Loucy (cell line): ENCODE measurements at regions not wholly inside any gene's neighbourhood (a gene's known extent, or its start where the extent isn't known, plus 50 kb on each side); places are given as distances from the start of the nearest gene placed in this dataset.

Experiments
- H2AFZ ChIP-seq: fragments of 200-600 bp; sonication (generic); 2 replicates; pipeline ENCODE4 v1.6.0; 2016; ENCODE audit warnings: antibody characterized with exemption, mild to moderate bottlenecking, low read length, moderate library complexity
- H3F3A ChIP-seq: fragments of 200-600 bp; 2 replicates; pipeline ENCODE4 v1.6.0; 2016; ENCODE audit warnings: antibody characterized with exemption, low read depth, mild to moderate bottlenecking
- H3K27me3 ChIP-seq: fragments of 200-600 bp; sonication (generic); 2 replicates; pipeline ENCODE4 v1.6.1; 2014; ENCODE audit warnings: low read length, mild to moderate bottlenecking; ENCODE audit not compliant: insufficient read depth, poor library complexity, severe bottlenecking
- H3K36me3 ChIP-seq: fragments of 200-600 bp; sonication (generic); 2 replicates; pipeline ENCODE4 v1.6.1; 2016; ENCODE audit warnings: low read length; ENCODE audit not compliant: insufficient read depth
- H3K4me1 ChIP-seq: fragments of 200-600 bp; sonication (generic); 2 replicates; pipeline ENCODE4 v1.5.1; 2014; ENCODE audit warnings: low read length, mild to moderate bottlenecking; ENCODE audit not compliant: insufficient read depth, poor library complexity, severe bottlenecking
- H3K4me2 ChIP-seq: fragments of 200-600 bp; sonication (generic); 2 replicates; pipeline ENCODE4 v1.6.0; 2014; ENCODE audit warnings: antibody characterized with exemption, low read length, low read depth, mild to moderate bottlenecking; ENCODE audit not compliant: poor library complexity, severe bottlenecking
- H3K4me3 ChIP-seq: fragments of 200-600 bp; sonication (generic); 2 replicates; pipeline ENCODE4 v1.5.1; 2014; ENCODE audit warnings: low read length, mild to moderate bottlenecking, mixed read lengths; ENCODE audit not compliant: poor library complexity, severe bottlenecking
- H3K79me2 ChIP-seq: fragments of 200-600 bp; sonication (generic); 2 replicates; pipeline ENCODE4 v1.6.1; 2014; ENCODE audit warnings: low read length; ENCODE audit not compliant: insufficient read depth
- H3K9ac ChIP-seq: fragments of 200-600 bp; sonication (generic); 2 replicates; pipeline ENCODE4 v1.6.0; 2014; ENCODE audit warnings: mild to moderate bottlenecking, low read depth, low read length, moderate library complexity; ENCODE audit not compliant: poor library complexity, severe bottlenecking
- H3K9me2 ChIP-seq: fragments of 200-600 bp; sonication (generic); replicated peaks from 2 replicates; pipeline ENCODE4 v1.6.1; 2016; ENCODE audit warnings: low read depth, low read length, mixed read lengths
- H3K9me3 ChIP-seq: fragments of 200-600 bp; sonication (generic); 2 replicates; pipeline ENCODE4 v1.6.1; 2014; ENCODE audit warnings: mild to moderate bottlenecking, antibody characterized with exemption, low read length, low read depth; ENCODE audit not compliant: insufficient read depth
- H4K20me1 ChIP-seq: fragments of 200-600 bp; sonication (generic); 2 replicates; pipeline ENCODE4 v1.6.0; 2014; ENCODE audit warnings: antibody characterized with exemption, low read length, mild to moderate bottlenecking; ENCODE audit not compliant: insufficient read depth, poor library complexity, severe bottlenecking
- CTCF ChIP-seq: fragments of 200-600 bp; sonication (generic); conservative IDR thresholded peaks from 2 replicates; pipeline ENCODE4 v1.5.1; 2014; ENCODE audit warnings: mild to moderate bottlenecking, antibody characterized with exemption, low read length
- EZH2phosphoT487 ChIP-seq: fragments of 200-600 bp; IDR thresholded peaks from 2 replicates; pipeline ENCODE4 v1.6.1; 2018; ENCODE audit warnings: antibody characterized with exemption, mild to moderate bottlenecking, moderate library complexity, borderline replicate concordance

- no peak overlapping the region for H3K4me2 ChIP-seq
- H4K20me1 ChIP-seq, result no peaks in the 10 kb centered on the region
- TF ChIP-seq EZH2phosphoT487 (no peak), CTCF (no peak)
- no peak overlapping the region for H2AFZ ChIP-seq
- H3K4me3 ChIP-seq, result no peak overlapping the region
- H3K79me2 ChIP-seq, result no peaks in the 10 kb centered on the region
- no peaks in the 10 kb centered on the region for H3K9me2 ChIP-seq
- no peaks in the 10 kb centered on the region for H3K27me3 ChIP-seq
- H3F3A ChIP-seq, result no peaks in the 10 kb centered on the region
- H3K36me3 ChIP-seq, result no peaks in the 10 kb centered on the region
- no peaks in the 10 kb centered on the region for H3K4me1 ChIP-seq
- H3K9me3 ChIP-seq, result 0 out of 2 replicates have a peak, but pooled peaks cover 3% of the 10 kb centered on the region
- no peak overlapping the region for H3K9ac ChIP-seq
These were observed 643.8 kb downstream of the RFPL4B start for GRCh38 chr6:112990971-112991370.

- Histone ChIP-seq H3K9me3 (0 out of 2 replicates have a peak, but pooled peaks cover 3% of the 10 kb centered on the region), H3K9ac (no peak overlapping the region), H4K20me1 (no peaks in the 10 kb centered on the region), H3K4me2 (no peak overlapping the region), H2AFZ (no peak overlapping the region), H3K36me3 (no peaks in the 10 kb centered on the region), H3K4me1 (no peaks in the 10 kb centered on the region), H3K27me3 (no peaks in the 10 kb centered on the region), H3K9me2 (no peaks in the 10 kb centered on the region), H3K79me2 (no peaks in the 10 kb centered on the region), H3F3A (no peaks in the 10 kb centered on the region), H3K4me3 (no peak overlapping the region)
- TF ChIP-seq CTCF, result no peak
- no peak for TF ChIP-seq EZH2phosphoT487
These were observed 644.8 kb downstream of the RFPL4B start for GRCh38 chr6:112991912-112992311.

- no peaks in the 10 kb centered on the region for H3K9me3 ChIP-seq
- H3K4me1 ChIP-seq, result no peaks in the 10 kb centered on the region
- H3K4me2 ChIP-seq, result no peak overlapping the region
- TF ChIP-seq CTCF (no peak), EZH2phosphoT487 (no peak)
- H3K36me3 ChIP-seq, result no peaks in the 10 kb centered on the region
- no peak overlapping the region for H3K4me3 ChIP-seq
- no peaks in the 10 kb centered on the region for H3K79me2 ChIP-seq
- no peaks in the 10 kb centered on the region for H3F3A ChIP-seq
- no peaks in the 10 kb centered on the region for H3K9me2 ChIP-seq
- H3K9ac ChIP-seq, result no peak overlapping the region
- no peaks in the 10 kb centered on the region for H4K20me1 ChIP-seq
- H3K27me3 ChIP-seq, result no peaks in the 10 kb centered on the region
- no peak overlapping the region for H2AFZ ChIP-seq
These were observed 650.4 kb downstream of the RFPL4B start for GRCh38 chr6:112997421-112998085.
